Loucy (cell line): ENCODE measurements at regions not wholly inside any gene's neighbourhood (a gene's known extent, or its start where the extent isn't known, plus 50 kb on each side); places are given as distances from the start of the nearest gene placed in this dataset.

Source experiments
- CTCF ChIP-seq: fragments of 200-600 bp; sonication (generic); conservative IDR thresholded peaks from 2 replicates; pipeline ENCODE4 v1.5.1; 2014; ENCODE audit warnings: mild to moderate bottlenecking, antibody characterized with exemption, low read length
- EZH2phosphoT487 ChIP-seq: fragments of 200-600 bp; IDR thresholded peaks from 2 replicates; pipeline ENCODE4 v1.6.1; 2018; ENCODE audit warnings: antibody characterized with exemption, mild to moderate bottlenecking, moderate library complexity, borderline replicate concordance

DNA sequence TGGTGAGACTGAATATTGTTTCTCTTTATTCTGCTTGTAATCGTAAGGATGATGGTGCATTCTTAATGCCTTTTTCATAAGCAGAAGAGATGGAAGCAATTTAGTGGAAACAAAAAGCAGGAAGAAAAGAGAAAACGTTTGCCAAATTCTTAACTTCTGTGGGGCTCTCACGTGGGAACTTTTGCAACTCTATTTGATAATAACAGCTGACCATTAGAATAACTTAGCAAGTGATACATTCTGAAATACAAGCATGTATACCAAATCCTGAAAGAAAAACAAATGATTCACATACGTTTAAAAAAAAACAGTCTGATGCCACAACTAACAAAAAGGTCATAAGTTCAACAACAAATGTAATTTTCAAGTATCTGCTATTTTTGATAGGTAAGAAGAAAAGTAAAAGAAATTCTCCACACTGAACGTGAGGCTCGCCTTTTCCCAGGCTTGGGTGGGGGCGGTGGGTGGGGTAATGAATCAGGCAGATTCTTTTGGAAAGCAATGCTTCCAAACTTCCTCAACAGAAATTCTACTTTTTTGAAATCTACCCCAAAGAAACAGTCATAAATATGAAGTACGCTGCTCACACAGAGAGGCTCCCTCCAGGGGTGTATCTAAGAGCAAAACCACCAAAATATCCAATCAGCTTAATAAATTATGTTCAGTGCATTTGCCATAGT is 446.2 kb upstream of the MGMT start:
- TF ChIP-seq CTCF (no peak), EZH2phosphoT487 (no peak)
